VCaP (cell line): ENCODE measurements at regions not wholly inside any gene's neighbourhood (a gene's known extent, or its start where the extent isn't known, plus 50 kb on each side); places are given as distances from the start of the nearest gene placed in this dataset.

Source experiments
- H3K27ac ChIP-seq: fragments of 450-650 bp; 2 replicates; pipeline ENCODE4 v1.5.1; 2017
- TF ChIP-seq, protein P1 (sequence below): fragments of 450-650 bp; conservative IDR thresholded peaks from 2 replicates; pipeline ENCODE4 v1.5.1; 2017; ENCODE audit warnings: mild to moderate bottlenecking, moderate library complexity

DNA sequence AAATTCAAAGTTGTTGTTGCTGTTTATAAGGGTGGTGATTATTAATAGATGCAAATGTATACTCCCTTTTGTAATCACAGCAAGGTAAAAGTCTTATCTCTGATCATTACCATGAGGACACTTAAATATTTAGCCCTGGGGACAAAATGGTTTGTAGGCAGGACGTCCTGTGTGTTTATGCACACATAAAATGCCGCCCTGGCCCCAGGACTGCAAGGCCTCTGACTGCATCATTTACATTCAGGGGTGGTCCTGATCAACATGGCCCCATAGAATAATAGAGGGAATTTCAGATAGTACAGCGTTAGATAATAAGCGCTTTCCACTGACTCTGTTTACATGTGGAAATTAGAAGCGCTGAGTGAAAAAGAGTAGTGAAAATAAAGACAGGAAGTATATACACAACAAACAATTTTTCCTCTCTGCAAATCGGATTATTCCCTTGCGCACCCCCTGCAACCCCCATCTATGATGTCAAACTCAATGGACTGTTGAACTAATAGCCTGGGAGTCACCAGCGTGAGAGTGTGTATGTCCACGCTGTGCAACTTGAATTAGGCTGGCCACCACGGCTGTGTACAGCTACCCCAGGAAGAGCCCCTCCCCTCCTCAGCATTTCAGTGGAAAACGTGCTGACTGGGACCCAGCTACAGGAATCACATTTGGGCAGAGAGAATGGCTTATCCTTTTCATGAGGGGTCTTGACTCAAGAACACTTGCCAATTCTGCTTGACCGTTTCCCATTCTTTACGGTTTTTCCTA is 291.5 kb downstream of the SOX11 start:
- TF ChIP-seq, protein P1, sequence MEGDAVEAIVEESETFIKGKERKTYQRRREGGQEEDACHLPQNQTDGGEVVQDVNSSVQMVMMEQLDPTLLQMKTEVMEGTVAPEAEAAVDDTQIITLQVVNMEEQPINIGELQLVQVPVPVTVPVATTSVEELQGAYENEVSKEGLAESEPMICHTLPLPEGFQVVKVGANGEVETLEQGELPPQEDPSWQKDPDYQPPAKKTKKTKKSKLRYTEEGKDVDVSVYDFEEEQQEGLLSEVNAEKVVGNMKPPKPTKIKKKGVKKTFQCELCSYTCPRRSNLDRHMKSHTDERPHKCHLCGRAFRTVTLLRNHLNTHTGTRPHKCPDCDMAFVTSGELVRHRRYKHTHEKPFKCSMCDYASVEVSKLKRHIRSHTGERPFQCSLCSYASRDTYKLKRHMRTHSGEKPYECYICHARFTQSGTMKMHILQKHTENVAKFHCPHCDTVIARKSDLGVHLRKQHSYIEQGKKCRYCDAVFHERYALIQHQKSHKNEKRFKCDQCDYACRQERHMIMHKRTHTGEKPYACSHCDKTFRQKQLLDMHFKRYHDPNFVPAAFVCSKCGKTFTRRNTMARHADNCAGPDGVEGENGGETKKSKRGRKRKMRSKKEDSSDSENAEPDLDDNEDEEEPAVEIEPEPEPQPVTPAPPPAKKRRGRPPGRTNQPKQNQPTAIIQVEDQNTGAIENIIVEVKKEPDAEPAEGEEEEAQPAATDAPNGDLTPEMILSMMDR = no peak
- H3K27ac ChIP-seq = no peak overlapping the region

DNA sequence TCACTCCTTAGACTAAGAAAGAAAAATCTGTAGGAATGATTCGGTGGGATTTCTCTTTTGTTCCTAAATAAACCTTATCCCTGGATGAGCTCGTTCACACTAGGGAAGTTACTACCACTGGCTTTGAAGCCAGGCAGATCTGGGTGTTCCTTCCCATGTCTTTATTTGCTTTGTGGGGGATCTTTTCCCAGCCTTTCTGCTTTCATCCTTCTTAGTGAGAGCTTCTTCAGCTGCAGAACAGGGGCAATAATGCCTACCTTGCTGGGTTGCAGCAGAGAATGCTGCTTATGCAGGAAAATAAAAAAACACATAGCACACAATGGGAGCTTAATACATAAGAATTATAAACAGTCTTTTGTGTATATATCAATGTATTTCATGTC is 292.1 kb downstream of the SOX11 start:
- H3K27ac ChIP-seq = no peak overlapping the region
- TF ChIP-seq, protein P1 = no peak

DNA sequence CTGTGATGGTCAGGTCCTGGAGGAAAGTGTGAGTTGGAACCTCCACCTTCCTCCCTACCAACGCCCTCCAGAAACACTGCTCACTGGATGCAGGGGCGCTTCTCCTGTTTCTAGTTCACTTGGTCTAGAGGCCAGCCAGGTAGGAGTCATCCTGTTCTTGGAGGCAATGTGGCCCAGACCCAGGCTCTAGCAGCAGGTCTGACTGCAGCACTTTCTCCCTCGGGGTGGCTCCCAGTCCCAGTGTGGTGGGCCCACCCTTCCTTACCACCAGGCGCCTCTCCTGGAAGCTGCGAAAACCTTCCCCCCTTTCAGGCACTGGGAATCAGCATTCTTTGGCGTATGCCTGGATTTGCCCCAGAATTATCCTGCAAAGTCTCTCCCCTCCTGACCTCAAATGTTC is 292.8 kb downstream of the SOX11 start:
- H3K27ac ChIP-seq = no peak overlapping the region
- TF ChIP-seq, protein P1 = no peak

DNA sequence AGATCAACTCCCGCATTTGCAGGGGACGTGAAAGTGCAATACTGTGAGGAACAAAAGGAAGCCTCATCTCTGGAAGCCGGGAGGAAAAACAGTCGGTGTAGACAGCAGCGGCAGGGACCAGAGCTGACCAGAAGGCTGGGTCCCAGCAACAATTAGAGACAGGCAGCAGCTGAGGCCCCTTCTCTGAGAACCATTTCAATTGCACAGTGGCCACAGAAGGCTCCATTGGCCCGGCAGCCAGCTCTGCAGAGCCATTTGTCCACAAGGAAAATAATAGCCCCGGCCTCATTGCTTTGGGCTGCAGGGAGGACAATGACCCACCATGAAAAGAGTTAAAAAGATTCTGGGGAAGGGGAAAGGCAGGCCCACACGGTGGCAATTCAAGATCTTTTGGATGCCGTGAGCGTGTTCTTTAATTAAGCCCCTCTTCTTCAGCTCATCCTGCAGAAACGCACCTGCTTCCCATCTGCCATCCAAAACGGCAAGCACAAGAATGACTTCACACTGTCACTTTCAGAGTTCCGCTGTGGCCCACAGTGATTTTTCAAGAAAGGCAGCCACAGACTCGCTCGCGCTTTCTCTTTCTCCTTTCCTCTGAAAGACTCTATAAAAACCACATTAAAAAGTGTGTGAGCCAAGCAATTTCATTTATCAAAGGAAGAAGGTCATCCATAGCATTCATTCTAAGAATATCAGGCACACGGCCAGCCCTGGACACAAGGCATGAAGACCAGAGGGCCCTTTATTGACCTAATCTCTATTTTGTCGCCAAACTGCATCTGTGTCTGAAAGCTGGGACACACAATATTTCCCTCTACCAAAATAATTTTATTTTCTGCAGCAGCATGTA is 293.6 kb downstream of the SOX11 start:
- H3K27ac ChIP-seq = no peak overlapping the region
- TF ChIP-seq, protein P1 = no peak

DNA sequence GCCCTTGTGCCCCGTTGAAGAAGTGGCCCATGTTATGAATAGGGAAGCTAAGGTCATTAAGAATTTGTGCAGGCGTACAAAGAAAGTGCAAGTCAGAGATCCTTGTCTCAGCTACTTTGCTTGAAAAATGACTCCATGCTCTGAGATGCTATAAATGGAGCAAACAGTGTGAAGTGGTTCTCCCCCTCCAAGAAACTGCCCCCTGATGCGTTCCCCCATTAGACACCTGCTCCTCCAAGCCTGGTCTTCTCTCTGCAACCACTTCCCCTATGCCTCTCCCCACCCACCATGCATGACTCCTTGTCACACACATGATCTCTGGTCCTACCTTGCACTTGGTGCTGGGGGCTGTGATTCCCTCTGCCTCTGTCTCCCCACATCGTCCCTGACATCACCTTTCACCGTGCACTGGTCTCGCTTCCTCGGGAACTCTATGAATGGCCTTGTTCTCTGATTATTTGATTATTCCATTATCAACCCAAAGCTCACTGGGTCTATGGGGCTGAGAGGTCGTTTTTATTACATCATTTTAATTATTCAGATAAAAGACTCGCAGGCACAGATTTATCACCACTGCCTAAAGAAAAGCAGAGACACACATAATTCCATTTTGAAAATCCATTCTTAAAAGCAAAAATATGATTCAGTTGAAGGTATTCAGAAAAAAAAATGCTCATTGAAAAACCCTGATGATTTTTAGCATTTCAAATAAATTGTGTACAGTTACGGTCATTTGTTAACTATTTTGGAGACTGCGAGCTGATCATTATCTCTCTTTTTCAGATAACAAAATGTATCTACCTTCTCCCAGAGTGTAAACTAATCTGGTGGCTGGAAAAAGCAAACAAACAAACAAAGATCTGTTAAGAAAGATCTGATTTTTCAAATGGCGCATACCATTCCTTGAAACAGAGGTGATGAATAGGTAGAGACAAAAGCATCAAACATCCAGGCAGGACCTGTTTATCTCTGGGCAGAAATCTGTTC is 294.9 kb downstream of the SOX11 start:
- H3K27ac ChIP-seq = no peak overlapping the region
- TF ChIP-seq, protein P1 = no peak

DNA sequence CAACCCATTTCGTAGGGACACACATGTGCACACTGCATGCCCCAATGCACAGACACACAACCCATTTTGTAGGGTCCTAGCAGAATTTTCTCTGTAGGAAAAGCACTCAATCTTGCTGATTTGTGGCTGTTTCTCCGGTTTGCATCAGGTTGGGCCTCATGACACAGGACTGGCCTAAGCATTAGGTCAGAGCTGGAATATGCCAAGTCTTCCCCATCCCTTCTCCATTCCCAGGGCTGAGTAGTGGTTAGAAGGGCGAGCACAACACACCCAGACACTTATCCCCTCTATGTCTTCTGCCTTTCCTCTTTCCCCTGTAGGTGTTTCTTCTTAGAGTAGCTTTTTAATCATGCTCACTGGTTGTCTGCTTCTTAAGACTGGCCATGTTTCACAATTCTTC is 295.9 kb downstream of the SOX11 start:
- TF ChIP-seq, protein P1 = no peak
- H3K27ac ChIP-seq = no peak overlapping the region
